ENCODE measurements at regions not wholly inside any gene's neighbourhood (a gene's known extent, or its start where the extent isn't known, plus 50 kb on each side); places are given as distances from the start of the nearest gene placed in this dataset.

DNA sequence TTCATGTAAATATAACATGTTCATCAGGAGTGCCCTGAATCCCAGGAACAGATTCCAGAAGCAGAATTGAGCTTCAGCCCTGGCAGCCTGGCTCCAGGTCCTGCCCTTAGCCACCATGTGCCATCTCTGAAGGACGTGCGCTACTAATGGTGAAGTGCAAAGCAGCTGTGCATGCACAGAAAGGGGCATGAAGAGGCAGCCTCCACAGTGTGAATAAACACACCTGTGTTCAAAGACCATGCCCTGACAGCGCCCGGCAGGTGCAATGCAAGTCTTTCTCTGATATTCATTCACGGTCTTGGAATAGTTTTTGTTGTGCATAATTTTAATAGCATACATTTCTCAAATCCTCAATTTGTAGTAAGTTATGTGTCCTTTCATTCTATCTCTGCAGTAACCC is 250.4 kb upstream of the TCERG1L start:
- Histone ChIP-seq H3K27me3 (no peaks in the 10 kb centered on the region), H3K4me3 (replicated peaks in 1 of 3) (no peak overlapping the region), H3K27ac (no peak overlapping the region), H3K36me3 (no peaks in the 10 kb centered on the region), H3K4me1 (no peaks in the 10 kb centered on the region), H3K9me3 (no peaks in the 10 kb centered on the region)
- WGBS, 2 donors, result 86 to 93% methylated on average over 5 of the region's 5 CpGs
- no peak for DNase-seq
- TF ChIP-seq, protein P1, sequence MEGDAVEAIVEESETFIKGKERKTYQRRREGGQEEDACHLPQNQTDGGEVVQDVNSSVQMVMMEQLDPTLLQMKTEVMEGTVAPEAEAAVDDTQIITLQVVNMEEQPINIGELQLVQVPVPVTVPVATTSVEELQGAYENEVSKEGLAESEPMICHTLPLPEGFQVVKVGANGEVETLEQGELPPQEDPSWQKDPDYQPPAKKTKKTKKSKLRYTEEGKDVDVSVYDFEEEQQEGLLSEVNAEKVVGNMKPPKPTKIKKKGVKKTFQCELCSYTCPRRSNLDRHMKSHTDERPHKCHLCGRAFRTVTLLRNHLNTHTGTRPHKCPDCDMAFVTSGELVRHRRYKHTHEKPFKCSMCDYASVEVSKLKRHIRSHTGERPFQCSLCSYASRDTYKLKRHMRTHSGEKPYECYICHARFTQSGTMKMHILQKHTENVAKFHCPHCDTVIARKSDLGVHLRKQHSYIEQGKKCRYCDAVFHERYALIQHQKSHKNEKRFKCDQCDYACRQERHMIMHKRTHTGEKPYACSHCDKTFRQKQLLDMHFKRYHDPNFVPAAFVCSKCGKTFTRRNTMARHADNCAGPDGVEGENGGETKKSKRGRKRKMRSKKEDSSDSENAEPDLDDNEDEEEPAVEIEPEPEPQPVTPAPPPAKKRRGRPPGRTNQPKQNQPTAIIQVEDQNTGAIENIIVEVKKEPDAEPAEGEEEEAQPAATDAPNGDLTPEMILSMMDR (IDR thresholded peaks at IDR 0.05), result no peak
- TF ChIP-seq POLR2A (IDR thresholded peaks at IDR 0.05), result no peak
- intact Hi-C loops (cut with DNase I), result no loop called here

GRCh38 chr10:131563411-131563810 is 251.9 kb upstream of the TCERG1L start:
- no peaks in the 10 kb centered on the region for H3K27me3 ChIP-seq
- 81 to 84% methylated on average over 2 of the region's 2 CpGs for WGBS, 2 donors

DNA sequence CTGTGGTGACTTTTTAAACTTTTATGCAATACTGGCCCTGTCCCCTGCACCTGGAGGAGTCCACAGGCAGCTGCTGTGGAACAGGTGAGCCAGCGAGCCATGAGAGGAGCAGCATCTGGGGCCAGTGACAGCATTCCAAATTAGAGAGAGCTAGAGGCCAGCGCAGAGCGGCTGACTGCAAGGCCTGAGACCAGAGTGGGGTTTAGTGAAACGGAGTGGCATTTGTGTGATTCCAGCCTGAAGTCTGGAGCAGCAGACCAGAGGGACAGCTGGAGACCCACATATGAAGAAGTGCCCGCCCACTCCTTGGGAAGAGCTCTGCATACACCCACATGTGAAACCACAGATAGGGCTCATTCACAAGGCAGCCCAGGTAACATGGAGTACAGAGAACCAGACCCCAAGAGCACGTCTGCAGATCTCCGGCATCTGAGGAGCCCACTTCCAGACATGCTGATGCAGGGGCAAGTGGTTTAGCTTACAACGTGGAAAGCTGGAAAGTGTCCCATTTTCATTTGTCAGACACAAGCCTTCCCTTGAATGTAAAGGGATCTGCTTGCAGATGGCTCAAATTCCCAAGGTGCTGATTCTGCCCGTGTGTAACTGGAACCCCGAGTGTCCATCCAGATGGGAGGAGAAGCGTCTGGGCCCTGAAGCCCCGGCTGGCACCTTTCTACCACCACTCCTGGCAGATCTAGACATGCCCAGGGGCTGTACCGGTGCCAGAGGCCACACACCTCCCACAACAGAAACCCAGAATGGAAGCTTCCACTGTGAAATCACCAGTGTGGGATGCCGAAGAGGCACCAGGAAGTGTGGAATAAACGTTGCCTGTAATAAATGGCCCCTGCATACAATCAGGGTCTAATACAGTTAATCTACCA is 256.0 kb upstream of the TCERG1L start:
- H3K27me3 ChIP-seq, result no peaks in the 10 kb centered on the region

More at GRCh38 chr10:131563411-131563810, 251.9 kb upstream of the TCERG1L start:
- no peaks in the 10 kb centered on the region for H3K9me3 ChIP-seq
- TF ChIP-seq, protein P1 (IDR thresholded peaks at IDR 0.05), result no peak
- no peak for TF ChIP-seq POLR2A (IDR thresholded peaks at IDR 0.05)
- intact Hi-C loops (cut with DNase I), result no loop called here
- no peak overlapping the region for H3K4me3 ChIP-seq (replicated peaks in 1 of 3)
- DNase-seq, result no peak
- no peaks in the 10 kb centered on the region for H3K36me3 ChIP-seq
- no peaks in the 10 kb centered on the region for H3K4me1 ChIP-seq
- no peak overlapping the region for H3K27ac ChIP-seq

GRCh38 chr10:131568866-131569265 is 257.3 kb upstream of the TCERG1L start:
- no peak overlapping the region for H3K4me3 ChIP-seq (replicated peaks in 1 of 3)
- no peaks in the 10 kb centered on the region for H3K9me3 ChIP-seq
- WGBS, 2 donors, result 63 to 65% methylated on average over 6 to 7 of the region's 7 CpGs
- TF ChIP-seq POLR2A (IDR thresholded peaks at IDR 0.05), result no peak
- TF ChIP-seq, protein P1 (IDR thresholded peaks at IDR 0.05), result no peak
- DNase-seq, result no peak
- no peaks in the 10 kb centered on the region for H3K27me3 ChIP-seq
- H3K4me1 ChIP-seq, result no peaks in the 10 kb centered on the region
- no peaks in the 10 kb centered on the region for H3K36me3 ChIP-seq
- no peak overlapping the region for H3K27ac ChIP-seq
- intact Hi-C loops (cut with DNase I), result no loop called here

More for the DNA sequence above, 256.0 kb upstream of the TCERG1L start:
- no peaks in the 10 kb centered on the region for H3K36me3 ChIP-seq
- intact Hi-C loops (cut with DNase I), result no loop called here
- 71 to 80% methylated on average over 11 to 14 of the region's 15 CpGs for WGBS, 2 donors
- no peak overlapping the region for H3K27ac ChIP-seq
- no peaks in the 10 kb centered on the region for H3K4me1 ChIP-seq
- no peak for DNase-seq
- H3K9me3 ChIP-seq, result no peaks in the 10 kb centered on the region
- no peak for TF ChIP-seq POLR2A (IDR thresholded peaks at IDR 0.05)
- TF ChIP-seq, protein P1 (IDR thresholded peaks at IDR 0.05), result no peak
- no peak overlapping the region for H3K4me3 ChIP-seq (replicated peaks in 1 of 3)

All from thyroid gland (tissue), 4 donors.